Activated CD4-positive, alpha-beta T cell treated with anti-CD3 and anti-CD28 coated beads for 4 hours (primary cell): ENCODE measurements at regions not wholly inside any gene's neighbourhood (a gene's known extent, or its start where the extent isn't known, plus 50 kb on each side); places are given as distances from the start of the nearest gene placed in this dataset.

ENCODE experiments used
- DNase-seq, 2 donors: peaks; one replicate each; pipeline ENCODE4 v3.0.0-alpha.2; 2020

DNA sequence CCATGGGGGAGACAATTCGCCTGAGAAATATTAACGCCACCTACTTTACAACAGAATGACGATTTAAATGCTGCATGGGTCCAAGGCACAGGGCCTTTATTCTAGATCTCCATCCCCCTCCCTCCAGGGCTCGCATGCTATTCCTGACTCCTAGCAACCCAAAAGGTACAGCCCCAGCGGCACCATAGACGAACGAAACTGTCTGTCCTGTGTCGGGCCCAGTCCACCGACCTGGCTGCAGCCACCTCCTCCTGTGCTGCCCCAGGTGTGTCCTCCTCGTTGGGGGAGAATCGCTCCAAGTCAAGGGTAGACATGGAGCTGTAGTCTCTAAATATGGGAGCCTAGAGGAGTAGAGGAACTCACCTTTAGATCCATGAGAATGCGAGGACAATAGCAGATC is 196.5 kb downstream of the TOMM20 start:
- no peak for DNase-seq

DNA sequence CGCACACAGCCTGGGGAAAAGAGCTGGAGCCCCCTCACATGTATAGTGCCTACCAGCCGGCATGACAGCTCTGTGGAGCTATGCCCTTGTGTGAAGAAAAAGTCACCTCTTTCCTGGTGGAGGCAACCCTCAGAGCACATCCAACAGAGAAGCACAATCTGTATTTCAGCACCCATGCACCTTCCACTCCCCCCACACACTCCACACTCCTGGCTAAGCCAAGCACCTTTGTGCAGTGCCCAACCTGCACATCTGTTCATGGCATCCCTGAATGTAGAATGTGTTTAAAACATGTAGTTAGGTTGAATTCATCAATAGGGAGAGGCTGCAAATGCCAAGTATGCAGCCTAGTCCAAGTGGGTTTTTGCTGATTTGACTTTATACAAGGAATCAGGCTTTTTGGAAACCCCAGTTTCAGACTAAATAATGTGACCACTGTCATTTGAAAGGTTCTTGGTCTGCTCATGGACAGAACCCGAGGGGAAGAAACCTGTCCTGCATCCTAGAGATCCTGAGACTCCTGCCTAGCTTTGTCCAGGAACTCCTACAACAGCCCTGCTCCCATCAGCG is 197.1 kb downstream of the TOMM20 start:
- no peak for DNase-seq

DNA sequence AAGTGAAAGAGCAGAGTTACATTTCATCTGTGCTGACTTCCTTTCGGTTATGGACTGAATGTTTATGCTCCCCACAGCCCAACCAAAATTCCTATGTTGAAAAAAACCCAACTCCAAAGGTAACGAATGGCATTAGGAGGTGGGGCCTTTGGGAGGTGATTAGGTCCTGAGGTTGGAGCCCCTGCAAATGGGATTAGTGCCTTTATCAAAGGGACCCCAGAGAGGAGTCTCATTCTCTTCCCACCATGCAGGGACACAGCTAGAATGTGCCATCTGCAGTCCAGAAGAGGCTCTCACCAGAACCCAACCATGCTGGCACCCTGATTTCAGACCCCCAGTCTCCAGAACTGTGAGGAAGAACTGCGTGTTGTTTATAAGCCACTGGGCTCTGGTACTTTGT is 199.3 kb downstream of the TOMM20 start:
- DNase-seq: no peak

DNA sequence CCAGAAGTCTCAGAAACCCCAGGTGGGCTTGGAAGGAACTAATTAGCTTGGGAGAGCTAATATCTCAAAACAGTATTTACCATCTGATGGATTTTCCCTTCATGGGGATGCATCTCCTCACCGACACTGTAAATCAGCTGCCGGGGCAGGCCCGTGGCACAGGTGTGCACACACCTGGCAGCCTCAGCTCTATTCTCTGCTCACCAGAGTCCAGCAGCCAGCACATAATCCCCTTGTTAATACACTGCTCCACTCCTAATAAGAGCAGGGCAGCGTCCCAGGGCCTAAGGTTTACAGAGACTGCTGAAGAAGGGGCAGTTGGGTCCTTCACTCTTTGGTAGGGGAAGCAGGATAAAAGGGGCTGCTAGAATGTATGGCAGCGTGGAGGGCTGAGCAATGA is 200.0 kb downstream of the TOMM20 start:
- DNase-seq: no peak

DNA sequence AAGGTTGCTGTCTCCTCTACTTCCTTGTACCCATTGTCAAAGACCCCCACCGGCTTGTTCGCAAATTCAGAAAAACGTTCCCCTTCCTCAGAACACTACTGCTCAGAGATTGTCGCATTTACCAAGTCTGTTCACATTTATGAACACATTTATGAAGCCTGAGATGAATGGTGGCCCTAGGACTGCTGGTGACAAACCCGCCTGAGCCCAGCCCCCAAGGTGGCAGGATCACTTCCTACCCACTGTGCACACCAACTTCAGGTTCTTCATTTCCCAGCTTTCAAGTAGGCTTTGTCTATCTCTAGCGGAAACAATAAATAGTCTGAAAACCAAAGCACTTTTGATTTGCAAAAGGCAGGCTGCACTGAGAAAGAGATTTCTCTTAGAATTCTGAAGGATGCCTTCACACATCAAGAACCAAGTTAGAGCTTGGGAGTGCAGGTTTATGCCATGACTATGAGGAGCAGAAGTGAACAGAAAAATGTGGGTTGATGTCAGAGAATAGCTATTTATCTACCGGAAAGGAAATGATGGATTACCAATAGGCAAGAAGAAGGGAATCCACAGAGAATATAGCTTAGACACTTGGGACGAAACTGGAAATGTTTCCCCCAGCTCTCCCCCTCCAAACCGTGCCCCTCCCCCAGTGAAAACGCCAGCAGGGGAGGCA is 200.5 kb downstream of the TOMM20 start:
- no peak for DNase-seq

DNA sequence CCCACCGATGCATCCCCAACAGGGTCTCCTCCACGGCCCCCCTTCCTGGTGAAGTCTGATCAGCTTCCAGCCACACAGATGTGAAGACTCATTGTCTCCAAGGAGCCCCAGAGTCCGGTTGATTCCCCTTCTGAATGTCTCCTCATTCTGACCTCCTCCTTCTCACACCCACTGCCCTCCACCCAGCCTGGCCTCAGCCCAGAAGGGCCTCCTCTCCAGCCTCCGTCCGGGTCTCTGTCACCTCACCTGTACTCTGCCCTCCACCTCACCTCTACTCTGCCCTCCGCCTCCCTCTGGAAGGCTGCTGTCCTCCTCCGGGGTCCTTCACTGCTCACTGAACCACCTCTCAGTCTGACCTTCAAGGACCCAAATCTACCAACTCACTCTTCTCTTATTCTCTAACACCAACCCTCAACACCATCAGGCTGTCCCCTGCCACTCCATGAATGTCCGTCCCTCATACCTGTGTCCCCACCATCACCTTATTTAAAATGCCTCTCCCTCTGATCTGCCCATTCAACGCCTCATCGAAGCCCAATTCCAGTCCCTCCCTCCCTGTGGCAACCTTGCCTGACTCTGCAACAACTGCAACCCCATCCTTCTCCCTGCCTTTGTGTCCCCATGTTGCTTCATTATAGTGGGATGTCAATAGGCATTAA is 201.2 kb downstream of the TOMM20 start:
- no peak for DNase-seq

DNA sequence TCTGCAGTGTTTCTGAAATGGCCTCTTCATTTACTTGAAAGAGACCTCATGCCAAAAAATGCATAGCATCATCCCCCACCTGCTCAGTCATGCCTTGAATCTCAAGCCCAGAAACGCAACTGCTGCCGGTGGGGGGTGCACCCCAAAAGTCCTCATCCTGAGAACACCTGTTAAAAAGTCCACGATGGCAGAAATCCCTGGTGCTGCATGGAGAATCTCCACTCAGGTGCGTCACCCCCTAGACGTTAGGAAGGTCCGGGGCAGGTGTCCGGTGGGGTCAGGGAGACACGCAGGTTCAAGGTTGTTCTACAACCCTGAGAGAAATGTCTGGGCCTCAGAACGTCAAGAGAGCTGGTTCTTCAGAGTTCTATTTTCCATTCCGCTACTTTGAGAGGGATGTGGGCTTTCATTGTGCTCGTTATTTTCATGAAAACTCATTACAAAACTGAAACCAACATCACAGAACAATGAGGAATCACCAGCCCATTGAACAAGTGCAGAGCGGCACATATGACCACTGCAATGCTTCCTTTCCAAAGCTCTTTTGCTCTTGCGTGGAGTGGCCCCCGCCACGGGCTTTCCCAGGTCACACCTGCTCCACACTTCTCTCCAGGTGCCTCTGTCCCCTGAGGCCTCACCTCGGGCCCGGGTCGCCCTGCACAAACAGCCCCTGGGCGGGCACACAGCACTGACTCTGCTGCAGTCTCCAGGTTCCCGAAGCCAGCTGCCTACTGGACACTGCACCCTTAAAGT is 201.9 kb downstream of the TOMM20 start:
- peak in 1 of 2 donors; percentile 20 for DNase-seq

DNA sequence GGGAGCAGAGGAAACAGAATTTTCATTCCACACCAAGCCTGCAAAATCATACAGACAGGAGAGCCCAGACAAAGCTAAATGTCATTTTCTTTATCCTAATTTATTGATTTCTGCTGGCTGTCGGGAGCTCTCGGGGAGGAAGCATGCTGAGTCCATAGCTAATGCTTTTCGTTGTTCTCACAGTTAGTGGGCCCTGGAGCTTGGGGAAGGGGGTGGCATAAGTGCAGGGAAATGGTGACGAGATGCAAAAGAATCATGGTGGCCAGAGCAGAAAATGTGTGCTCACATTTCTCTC is 202.4 kb downstream of the TOMM20 start:
- no peak for DNase-seq

DNA sequence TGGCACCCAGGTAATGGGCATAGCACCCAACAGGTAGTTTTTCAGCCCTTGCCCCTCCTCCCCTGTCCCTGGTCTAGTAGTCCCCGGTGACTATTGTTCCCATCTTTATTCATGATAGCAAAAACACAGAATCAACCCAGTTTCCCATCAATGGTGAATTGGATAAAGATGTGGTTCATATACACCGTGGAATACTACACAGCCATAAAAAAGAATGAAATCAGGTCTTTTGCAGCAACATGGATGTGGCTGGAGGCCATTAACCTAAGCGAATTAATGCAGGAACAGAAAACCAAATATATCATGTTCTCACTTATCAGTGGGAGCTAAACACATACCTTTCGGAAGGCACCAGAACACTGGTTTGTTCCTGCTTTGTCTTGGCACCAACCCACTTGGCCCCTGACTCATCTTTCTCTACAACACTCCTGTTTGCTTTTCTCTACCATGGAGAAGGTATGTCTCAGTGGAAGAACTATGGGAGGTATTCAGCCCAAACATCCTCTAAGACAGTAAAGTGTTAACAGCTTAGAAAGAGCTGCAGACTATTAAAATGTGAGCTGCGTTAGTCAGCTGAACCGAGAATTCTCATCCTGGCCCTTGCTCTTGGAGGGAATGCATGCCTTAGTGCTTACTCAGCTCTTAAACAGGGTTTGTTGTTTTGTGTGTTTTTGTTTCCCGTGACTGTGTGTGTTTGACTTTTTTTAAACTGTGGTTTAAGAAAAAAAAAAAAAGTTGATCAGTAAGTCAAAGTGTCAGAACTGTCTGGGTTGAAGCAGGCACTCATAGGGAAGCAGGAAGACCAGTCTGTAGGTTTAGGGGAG is 203.0 kb downstream of the TOMM20 start:
- DNase-seq: no peak

DNA sequence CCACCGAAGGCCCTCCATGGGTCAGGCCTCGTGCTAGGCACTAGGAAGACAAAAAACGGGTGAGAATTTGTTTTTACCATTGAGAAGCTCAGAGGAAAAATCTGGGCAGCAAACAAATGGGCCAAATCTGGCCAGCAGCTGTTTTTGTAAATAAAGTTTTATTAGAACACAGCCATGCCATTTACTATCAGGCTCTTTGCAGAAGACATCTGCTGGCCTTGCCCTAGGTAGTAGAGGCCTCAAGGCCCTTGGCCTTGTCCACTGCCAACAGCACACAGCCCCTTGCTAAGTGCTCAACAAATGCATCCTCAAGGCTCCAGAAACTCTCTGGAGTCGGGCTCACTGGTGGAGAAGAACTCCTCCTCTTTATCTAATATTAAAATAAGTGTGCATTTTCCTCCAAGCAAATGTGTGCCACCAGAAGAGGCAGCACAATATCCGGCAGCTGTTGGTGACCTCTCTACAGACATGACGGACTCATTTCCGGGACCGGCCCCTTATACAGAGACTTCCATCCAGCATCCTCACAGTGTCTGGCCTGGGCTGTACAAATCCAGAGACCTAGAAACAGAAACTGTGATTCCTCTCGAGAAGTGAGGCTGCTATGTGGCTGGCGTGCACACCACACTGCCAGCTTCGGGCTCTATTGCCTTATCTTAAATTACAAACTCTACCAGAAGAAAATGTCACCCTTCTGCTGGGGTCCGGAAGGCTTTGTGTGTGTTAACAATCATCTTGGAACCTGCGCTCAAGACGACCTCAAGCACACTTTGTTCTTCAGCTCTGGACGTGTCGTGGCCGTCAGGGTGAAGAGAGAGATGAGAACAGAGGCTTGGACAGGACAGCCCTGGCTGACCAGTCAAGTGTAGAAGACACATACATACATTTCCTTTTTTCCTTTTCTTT is 203.9 kb downstream of the TOMM20 start:
- DNase-seq: no peak

DNA sequence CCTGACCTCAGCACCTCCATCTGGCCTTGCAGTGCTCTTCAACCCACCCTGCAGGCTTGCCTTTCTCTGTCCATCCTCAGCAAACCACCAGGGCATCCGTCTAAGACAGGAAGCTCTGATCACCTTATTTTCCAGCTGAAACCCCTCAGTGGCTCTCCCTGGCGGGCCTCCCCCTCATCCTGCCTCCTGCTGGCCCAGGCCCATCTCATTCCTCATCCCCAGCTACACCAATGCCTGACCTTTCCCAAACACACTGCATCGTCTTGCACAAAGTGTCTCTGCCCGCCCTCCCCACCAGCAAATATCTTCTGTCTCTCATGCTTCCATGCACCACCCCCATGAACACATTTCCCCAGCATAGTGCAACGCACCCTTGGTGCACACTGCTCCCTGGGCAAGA is 205.0 kb downstream of the TOMM20 start:
- DNase-seq: no peak

DNA sequence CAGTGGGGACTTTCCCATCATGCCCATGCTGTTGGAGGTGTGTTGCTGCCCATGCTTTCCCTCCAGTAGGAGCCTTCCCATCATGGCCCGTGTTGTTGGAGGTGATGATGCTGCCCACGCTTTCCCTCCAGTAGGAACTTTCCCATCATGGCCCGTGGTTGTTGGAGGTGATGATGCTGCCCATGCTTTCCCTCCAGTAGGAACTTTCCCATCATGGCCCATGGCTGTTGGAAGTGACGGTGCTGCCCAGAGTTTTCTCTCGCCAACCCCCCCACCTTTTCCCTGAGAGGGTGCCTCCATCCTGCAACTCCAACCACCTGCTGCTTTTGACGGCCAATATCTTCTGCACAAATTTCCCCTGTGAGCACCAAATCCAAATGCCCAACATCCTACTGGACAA is 205.7 kb downstream of the TOMM20 start:
- DNase-seq: no peak

DNA sequence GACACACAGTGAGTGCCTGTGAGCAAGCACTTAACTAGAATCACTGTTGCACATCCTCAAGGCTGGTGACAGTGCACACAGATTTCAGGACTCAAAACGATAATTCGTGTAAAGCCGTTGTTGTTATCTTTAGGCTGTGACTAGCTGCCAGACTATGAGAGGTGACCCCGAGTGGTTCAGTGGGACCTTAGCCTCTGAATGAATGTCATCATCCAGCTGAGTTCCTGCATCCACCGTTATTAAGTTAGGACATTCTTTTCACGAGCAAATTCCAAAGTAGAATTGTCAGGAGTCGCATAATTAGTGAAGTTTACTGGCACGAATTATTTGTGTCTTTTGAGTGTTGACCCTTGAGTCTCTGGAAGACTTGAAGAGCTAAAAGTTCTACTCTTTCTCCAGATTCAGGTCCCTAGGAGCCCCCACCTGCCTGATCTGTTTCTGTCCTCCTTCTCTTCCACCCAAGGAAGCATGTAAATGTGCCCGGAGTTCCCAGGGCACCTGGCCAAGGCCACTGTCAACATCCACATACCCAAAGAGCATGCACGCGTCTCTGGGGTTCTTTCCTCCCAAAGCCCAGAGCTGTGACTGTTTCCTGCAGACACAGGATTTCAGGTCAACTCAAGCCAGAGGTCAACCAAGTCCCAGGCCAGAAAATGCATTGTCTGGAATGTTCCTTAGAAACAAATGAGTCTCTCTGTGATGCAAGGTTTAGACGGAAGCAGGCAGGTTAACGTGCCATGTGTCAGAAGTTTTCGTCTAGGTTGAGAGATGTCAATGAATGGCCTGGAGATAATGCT is 207.2 kb downstream of the TOMM20 start:
- no peak for DNase-seq

DNA sequence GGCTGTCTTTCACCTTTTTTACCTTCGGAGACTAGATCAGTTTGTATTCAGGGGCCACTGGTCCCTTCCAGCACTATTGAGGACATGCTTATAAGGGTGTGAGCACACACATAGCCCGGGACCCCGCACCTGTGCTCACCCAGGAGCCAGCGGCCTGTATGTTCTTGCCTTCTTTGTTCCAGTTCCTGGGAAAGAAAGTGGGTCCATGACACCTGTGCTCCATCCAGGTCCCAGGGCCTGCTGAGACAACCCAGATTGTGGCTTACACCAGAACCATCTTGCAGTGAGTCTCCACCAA is 207.8 kb downstream of the TOMM20 start:
- DNase-seq: no peak

DNA sequence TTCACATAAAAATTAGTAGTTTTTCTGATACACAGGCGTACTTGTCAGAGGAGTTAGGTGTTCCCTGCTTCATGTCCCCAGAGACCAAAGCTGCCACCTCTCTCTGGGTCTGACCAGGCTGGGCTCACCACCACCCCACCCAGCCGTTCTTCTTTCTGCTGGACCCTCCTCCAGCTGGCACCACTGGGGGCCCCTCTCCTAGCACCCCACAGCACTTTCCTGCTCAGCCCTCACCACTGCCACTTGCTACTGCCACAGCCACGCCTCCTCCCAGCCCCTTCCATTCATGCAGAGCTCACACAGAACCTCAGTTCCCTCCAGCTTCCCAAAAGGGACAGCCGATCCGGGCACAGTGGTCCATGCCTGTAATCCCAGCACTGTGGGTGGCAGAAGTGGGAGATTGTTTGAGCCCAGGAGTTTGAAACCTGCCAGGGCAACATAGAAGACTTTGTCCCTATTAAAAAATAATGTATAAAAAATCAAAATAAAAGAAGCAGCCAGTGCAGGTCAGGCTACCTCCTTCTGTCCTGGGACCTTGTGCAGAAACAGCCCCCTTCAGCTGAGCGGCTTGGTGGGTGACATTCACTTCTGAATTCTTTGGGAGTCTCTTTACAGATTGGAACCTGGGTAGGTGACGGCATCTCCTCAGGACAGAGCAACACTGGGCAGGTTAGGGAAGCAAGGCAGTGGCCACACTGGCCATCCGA is 208.3 kb downstream of the TOMM20 start:
- DNase-seq: no peak

DNA sequence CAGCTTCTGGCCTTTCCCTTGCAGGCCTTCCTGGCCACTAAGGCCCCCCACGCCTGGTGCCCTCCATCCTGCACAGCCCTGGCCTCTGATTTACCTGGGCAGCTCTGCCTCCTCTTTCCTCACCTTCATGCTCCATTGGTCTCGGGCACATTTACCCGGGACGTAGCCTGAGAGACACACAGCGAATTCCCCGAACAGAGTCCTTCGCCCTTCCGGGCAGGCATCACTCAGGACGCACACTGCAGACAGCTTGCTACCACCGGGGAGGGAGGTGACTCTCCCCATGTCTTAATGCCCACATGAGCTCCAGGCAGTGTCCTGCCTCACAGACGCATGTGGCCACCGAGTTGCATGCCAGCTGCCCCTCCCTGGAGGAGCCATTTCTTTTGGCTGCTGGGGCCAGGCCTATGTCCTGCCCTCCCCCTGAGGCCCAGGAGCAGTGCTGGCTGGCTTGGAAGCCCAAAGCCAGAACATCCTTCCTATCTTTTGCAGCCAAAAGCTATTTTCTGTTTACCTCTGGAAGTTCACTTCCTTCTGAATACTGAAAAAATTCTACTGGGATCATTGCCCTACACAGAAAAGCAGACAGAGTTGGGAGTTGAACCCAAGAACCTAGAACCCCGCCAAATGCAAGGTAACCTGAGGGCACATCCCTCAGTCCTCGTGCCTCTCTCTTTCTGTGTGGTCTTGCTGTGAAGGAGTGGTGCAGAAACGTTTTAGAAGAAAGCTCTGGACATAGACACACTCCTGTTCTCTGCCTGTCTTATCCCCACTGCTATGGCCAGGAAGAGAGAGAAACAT is 209.5 kb downstream of the TOMM20 start:
- DNase-seq: no peak

DNA sequence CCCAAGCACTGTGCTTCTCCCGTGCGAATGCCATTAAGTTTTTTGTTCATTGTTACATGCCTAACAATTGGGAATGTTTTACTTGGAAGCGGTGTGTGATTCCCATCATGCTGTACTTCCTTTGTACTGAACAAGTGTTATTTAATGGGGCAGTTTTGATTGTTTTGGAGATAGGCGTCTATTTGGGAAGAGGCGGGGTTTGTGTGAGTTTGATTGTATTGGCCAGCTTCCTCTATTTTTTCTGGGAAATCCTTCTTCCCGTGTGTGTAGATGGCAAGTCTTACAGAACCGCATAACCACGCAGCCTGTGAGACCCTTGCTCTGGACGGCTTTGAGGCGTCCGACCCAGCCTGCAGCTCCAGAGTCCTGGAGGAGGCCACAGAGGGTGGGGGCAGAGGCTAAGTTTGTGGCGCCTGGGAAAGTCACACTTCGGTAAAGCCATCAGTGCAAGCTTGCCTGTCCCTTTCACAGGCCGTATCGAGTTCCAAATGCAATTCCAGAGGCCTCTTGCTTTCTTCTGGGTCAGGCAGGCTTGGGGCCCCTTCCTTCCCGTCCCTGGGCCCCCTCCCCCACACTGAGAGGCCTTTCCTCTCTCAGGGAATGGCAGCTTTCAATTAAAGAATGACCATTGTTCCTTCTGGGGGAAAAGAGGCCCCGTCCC is 210.3 kb downstream of the TOMM20 start:
- no peak for DNase-seq

DNA sequence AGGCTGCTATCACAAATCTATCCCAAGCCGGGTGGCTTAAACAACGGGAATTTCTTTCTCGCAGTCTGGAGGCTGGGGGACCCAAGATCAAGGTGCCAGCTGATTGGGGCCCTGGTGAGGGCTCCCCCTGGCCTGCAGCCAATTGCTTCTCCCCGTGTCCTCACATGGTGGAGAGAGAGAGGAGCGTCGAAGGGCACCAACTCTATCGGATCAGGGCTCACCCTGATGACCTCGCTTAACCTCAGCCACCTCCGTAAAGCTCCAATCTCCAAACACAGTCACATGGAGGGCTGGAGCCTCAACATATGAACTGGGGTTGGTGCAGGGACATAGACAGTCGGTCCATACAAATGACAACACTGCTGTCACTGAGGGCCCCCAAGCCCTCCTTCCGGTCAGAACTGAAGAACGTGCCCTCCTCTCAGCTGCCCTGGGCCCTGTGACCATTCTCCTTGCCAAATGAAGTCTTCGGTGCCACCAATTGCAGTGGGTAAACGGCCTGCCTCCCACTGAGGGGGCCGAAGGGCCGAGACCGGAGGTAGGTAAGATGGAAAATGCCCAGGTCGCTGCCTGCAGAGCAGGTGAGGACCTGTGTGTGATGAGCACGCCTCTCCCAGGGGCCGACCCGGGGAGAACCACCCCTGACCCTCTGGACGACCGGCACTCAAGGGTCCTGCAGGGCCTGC is 211.0 kb downstream of the TOMM20 start:
- DNase-seq: no peak

DNA sequence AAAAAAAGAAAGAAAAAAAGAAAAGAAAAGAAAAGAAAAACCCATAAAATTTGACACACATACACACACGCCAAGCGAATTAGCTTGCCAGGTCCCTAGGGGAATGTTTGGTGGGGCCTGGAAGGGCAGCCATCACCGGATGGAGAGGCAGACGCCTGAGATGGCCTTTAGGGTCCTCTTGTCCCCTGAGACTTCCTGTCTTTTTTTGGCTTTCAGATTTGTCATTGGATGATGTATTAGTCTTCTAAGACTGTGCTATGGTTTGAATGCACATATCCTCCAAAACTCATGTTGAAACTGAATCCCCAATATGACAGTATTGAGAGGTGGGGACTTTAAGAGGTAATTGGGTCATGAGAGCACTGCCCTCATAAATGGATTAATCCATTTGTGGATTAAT is 211.8 kb downstream of the TOMM20 start:
- no peak for DNase-seq
